ENCODE measurements at regions not wholly inside any gene's neighbourhood (a gene's known extent, or its start where the extent isn't known, plus 50 kb on each side); places are given as distances from the start of the nearest gene placed in this dataset.
"Not testable (repeated sequence)": the region's sequence is repeated elsewhere in the genome, so short reads cannot be mapped to it uniquely, and the experiment has no call there.

GRCh38 chr1:120552190-120552589 lies 137.4 kb downstream of the NBPF8 start:
- not testable (repeated sequence) for DNase-seq

DNA sequence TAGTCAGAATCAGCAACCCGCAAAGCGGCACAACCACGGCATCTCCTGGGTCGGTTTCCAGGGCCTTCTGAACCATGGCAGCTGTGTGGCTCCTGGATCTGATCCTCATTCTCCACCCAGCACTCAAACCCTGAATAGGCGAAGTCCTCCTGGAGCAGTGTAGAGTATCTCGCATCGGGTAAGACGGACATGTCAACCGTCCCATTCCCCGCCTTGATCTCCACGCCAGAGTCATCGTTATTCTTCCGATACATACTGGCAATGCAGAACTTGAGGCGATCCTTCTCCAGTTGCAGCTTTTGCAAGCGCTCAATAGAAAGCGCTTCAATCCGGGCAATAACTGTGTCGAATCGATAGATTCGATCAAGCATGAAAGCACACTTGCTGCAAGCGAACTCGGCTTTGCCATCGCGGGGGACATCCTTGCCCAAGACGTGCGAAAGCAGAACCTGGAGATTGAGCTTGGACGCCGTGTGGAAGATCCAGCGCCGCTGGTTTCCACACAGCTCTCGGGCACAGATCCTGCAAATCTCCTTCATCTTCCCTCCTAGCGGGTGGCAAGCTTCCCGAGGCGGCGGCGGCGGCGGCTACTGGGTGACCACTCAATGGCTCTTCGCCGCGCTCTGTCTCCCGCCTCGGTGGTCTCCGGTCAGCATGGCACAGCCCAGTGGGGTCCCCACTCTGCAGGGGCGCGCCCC lies 142.9 kb downstream of the NBPF8 start:
- DNase-seq, result peak in 1 of 2 donors; percentile 4

DNA sequence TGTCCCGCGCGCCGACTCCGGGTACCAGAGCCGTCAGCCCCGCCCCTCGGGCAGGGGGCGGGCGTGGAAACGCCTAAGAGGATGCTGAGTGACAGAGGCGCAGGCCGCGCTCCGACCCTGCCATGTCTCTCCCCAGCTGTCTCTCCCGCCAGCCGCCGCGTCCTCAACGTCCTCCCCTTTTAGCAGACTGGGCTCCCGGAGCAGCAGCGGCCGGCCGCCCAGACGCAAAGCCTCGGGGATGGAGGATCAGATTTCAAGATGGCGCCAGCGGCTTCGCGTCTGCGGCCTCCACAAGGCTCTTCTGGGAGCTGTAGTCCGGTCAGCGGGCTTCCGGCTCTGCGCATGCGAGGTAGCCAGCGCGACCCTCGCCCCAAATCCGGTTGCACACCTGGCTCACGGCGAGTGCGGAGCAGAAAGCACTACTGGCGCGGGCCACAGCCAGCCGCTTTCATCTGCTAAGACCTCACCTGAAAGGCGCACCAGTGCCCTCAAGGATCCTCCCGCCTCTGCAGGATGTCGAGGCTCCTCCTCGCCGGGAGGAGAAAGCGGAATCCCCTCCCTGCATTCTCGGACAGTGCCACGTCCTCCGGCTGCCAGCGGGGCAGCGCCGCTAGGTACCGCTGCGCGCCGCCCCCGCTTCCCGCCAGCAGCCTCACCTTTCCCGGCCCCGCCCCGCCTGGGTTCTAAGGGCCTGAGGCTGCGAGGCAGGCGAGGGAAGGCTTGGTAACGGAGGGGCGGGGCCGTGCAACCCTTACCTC lies 143.6 kb downstream of the NBPF8 start:
- DNase-seq, result peak; percentile 76 to 78

GRCh38 chr1:120561767-120562166 lies 146.9 kb downstream of the NBPF8 start:
- DNase-seq, result not testable (repeated sequence)

DNA sequence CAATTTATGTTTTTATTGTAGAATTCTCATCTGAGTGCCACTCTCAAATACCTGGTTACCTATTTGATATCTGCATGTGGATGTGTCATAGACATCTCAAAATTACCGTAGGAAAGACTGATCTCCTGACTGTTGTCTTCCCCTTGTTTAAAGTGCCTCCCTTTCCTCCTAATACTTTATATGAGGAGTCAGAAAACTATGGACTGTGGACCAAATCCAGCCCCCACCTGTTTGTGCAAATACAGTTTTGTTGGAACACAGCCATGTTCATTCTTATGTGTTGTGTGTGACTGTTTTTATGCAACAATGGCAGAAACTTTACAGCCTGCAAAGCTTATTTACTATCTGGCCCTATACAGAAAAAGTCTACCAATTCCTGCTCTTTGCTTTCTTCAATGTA lies 150.6 kb downstream of the NBPF8 start:
- DNase-seq, result not testable (repeated sequence)

DNA sequence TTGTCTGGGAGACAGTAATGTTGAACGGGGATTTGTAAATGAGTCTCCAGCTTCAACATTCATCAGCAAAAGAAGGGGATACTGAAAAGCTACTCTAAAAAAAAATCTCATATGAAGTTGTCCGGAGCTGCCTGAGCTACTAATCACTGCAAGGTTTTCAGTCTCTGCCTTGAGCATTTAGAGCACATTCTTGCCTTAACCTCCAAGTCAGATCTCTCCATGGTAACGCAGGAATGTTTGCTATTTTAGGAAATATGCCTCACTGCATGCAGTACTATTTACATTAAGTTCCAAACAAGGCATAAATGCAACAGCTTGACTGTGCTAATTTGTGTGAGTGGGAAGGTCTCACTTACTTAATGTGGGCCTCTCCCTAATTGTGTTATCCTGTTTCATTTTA lies 152.8 kb downstream of the NBPF8 start:
- DNase-seq, result not testable (repeated sequence)

DNA sequence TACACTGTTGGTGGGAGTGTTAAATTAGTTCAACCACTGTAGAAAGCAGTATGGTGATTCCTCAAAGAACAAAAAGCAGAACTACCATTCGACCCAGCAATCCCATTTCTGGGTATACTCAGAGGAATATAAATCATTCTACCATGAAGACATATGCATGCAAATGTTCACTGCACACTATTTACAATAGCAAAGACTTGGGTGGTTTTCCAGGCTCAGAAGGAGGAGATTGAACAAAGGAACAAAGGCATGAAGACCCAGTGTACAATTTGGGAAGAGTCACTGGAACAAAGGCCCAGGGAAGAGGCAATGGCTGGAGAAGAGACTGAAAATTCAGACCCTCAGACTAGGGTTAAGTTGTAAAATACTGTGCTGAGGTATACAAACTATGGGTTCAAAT lies 148.5 kb upstream of the NBPF26 start:
- not testable (repeated sequence) for DNase-seq

DNA sequence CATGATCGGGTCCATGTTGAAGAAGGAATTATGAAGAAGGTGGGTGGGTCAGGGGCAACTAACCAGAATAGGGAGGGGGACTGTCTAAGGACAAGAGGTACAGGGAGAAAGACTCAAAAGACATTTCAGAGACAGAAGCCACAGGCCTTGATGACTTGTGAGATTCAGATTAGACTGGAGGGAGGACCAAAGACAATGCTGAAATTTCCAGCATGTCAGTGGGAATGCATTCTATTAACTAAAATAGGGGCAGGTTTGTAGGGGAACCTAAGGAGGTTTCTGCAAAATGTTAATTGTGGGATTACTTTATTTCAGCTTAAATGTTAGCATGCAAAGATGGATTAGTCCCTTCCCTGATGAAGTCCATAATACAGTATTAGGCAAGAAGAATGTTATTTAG lies 141.6 kb upstream of the NBPF26 start:
- DNase-seq, result not testable (repeated sequence)

- DNase-seq, result not testable (repeated sequence)
Observed at GRCh38 chr1:120586053-120586452, 137.7 kb upstream of the NBPF26 start.

DNA sequence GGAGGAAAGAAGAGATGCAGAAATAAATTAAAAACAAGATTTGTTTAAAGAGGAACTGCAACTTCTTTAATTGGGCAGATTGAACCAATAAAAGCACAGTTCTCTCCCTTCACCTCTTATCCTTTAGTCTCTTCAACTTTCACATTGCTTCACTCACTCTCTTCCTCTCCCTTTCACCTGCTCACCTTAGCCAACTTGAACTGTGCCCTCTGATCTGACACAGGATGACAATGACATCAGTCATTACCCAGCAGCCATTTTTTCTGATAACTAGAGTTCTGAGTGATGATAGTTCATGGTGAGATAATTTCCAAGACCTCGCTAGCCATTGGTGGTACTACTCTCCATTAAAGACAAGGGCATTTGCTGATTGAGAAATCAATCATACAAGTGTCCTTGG lies 134.9 kb upstream of the NBPF26 start:
- not testable (repeated sequence) for DNase-seq

GRCh38 chr1:120591774-120592173 lies 132.0 kb upstream of the NBPF26 start:
- not testable (repeated sequence) for DNase-seq

DNA sequence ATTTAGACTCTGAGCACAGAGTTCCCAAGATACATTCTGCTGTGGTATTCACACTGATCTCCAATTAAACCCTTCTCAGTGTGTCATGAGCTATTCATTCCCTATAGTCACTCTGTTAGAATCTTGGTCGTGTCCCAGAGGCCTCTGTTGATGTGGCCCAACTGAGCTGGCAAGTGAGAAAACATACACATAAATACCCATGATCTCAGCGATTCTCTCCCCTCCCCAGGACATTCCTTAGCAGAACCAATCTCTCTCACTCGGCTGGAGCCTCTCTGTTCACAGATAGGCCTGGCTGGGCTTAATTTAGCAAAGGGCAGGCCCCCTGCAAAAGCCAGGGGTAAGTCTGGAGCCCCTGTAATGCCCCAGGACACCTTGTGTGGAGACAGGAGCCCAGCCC lies 130.8 kb upstream of the NBPF26 start:
- DNase-seq, result not testable (repeated sequence)

DNA sequence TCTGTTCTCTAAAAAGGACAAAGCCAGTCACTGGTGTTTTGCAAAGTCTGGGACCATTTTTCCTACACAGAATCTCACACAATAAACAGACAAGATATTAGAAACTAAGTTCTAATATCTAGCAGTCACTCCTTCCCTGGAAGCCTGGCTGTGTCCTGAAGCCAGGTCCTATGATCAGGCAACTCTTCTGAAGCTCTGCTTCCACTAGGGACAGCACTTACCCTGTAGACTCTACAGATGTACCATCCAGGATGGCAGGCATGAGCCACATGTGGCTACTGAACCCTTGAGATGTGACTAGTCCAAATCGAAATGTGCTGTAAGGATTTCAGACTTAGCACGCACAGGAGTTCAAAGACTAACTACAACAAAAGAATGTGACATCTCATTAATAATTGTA lies 130.1 kb upstream of the NBPF26 start:
- not testable (repeated sequence) for DNase-seq

GRCh38 chr1:120598331-120598951 lies 125.3 kb upstream of the NBPF26 start:
- DNase-seq, result not testable (repeated sequence)

GRCh38 chr1:120599511-120599910 lies 124.2 kb upstream of the NBPF26 start:
- not testable (repeated sequence) for DNase-seq

DNA sequence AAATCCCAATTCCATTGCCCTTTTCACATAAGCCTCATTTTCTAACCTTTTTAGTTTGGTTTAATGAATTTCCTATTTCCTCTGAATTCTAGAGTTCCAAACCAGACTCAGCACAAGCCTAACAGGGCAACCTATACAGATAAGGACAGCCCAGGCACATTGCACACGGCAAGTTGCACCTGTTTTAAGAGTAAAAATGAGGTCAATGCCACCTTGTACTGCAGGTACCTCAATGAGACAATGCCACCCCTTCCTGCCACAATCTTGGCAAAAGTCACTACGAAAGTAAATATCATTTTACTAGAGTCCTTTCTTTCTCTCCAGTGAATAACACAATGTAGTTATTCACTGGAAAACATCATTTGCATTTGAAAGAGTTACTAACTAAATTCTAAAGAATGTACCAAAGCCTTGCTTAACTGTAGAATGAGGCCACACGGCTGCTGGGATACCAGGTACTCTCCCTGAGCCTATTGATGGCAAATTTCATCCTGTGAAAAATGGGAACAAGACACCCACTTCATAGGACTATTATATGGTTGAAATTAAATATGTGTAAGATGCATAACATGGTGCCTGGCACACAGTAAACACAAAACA lies 123.2 kb upstream of the NBPF26 start:
- not testable (repeated sequence) for DNase-seq

GRCh38 chr1:120607882-120608281 lies 115.9 kb upstream of the NBPF26 start:
- not testable (repeated sequence) for DNase-seq

DNA sequence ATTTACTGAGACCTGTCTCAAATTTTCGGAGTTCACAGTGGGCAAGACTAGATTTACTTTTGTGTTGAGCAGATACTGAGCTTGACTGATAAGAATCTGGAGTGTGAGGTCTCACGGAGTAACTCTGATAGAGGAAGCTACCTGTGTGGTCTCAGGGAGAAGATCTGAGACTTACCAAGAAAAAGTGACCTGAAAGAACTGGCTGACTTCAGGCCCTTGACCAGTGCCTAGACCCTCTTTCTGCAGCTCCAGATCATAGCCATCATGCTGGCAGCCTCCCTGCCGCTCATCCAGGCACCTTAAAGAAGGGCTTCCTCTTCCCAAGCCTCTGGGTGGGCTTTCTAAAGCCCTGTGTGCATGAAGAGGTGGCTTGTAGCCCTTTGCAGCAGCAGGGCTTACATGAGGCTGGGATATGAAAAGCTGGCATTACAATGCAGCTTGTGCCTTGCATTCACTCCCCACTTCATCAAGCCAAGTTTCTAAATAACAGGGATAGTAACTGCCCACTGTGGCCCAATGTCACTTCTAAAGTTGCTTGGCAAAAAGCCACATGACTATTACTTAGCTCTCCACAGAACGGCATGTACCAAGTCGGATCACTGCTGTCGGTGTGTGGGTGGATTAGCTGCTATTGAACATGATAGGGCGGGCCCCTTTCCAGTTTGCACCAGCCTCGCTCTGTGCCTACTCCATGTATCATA lies 115.3 kb upstream of the NBPF26 start:
- DNase-seq, result not testable (repeated sequence)

- DNase-seq, result not testable (repeated sequence)
Observed at GRCh38 chr1:120609015-120609573, 114.7 kb upstream of the NBPF26 start.

DNA sequence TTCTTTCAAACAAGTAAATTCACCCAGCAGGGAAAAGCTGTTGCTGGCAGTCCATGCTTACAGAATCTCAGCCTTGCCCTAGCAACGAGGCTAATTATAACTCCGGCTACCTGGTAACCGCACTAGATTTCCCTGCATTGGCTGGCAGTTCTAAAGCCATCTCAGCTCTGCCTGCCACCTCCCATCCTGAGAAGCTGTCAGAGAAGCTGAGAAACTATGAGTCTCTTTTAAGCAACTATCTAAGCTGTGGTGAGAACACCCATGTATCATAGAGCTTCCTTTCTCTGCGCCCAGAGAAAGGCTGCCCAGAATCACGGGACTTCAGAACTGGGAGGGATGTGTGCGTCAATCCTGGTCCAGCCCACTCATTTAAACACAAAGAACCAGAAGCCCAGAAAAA lies 113.9 kb upstream of the NBPF26 start:
- not testable (repeated sequence) for DNase-seq

GRCh38 chr1:120614931-120615639 lies 108.7 kb upstream of the NBPF26 start:
- DNase-seq, result not testable (repeated sequence)
